ENCODE measurements at regions not wholly inside any gene's neighbourhood (a gene's known extent, or its start where the extent isn't known, plus 50 kb on each side); places are given as distances from the start of the nearest gene placed in this dataset.

- no peak for DNase-seq (ENCODE audit: extremely low read depth, low read depth, low spot score)
Measured at GRCh38 chr1:147451628-147452027, 89.7 kb upstream of the BCL9 start.

- no peak for DNase-seq (ENCODE audit: extremely low read depth, low read depth, low spot score)
Measured at GRCh38 chr1:147452809-147453208, 88.5 kb upstream of the BCL9 start.

- no peak for DNase-seq (ENCODE audit: extremely low read depth, low read depth, low spot score)
Measured at GRCh38 chr1:147463022-147463421, 78.3 kb upstream of the BCL9 start.

- no peak for DNase-seq (ENCODE audit: extremely low read depth, low read depth, low spot score)
Measured at GRCh38 chr1:147466543-147466942, 74.8 kb upstream of the BCL9 start.

- DNase-seq (ENCODE audit: extremely low read depth, low read depth, low spot score) = no peak
Measured at GRCh38 chr1:147470079-147470478, 71.2 kb upstream of the BCL9 start.

GRCh38 chr1:147472489-147472888, 68.8 kb upstream of the BCL9 start:
- no peak for DNase-seq (ENCODE audit: extremely low read depth, low read depth, low spot score)

- DNase-seq (ENCODE audit: extremely low read depth, low read depth, low spot score) = no peak
Measured at GRCh38 chr1:147472966-147473732, 68.2 kb upstream of the BCL9 start.

GRCh38 chr1:147473733-147474049, 67.6 kb upstream of the BCL9 start:
- DNase-seq (ENCODE audit: extremely low read depth, low read depth, low spot score) = no peak

- DNase-seq (ENCODE audit: extremely low read depth, low read depth, low spot score) = no peak
Measured at GRCh38 chr1:147475488-147475887, 65.8 kb upstream of the BCL9 start.

- no peak for DNase-seq (ENCODE audit: extremely low read depth, low read depth, low spot score)
Measured at GRCh38 chr1:147478521-147478920, 62.8 kb upstream of the BCL9 start.

GRCh38 chr1:147479864-147480564, 61.3 kb upstream of the BCL9 start:
- DNase-seq (ENCODE audit: extremely low read depth, low read depth, low spot score) = no peak

- DNase-seq (ENCODE audit: extremely low read depth, low read depth, low spot score) = no peak
Measured at GRCh38 chr1:147480565-147480935, 60.8 kb upstream of the BCL9 start.

GRCh38 chr1:147486876-147487656, 54.2 kb upstream of the BCL9 start:
- DNase-seq (ENCODE audit: extremely low read depth, low read depth, low spot score) = no peak

GRCh38 chr1:147491098-147491497, 50.2 kb upstream of the BCL9 start:
- DNase-seq (ENCODE audit: extremely low read depth, low read depth, low spot score) = no peak

Data from glomerular endothelial cell (primary cell).